ENCODE measurements at regions not wholly inside any gene's neighbourhood (a gene's known extent, or its start where the extent isn't known, plus 50 kb on each side); places are given as distances from the start of the nearest gene placed in this dataset.
A peak's percentile ranks its signal among the peaks of the same experiment; 100 is the strongest.

DNA sequence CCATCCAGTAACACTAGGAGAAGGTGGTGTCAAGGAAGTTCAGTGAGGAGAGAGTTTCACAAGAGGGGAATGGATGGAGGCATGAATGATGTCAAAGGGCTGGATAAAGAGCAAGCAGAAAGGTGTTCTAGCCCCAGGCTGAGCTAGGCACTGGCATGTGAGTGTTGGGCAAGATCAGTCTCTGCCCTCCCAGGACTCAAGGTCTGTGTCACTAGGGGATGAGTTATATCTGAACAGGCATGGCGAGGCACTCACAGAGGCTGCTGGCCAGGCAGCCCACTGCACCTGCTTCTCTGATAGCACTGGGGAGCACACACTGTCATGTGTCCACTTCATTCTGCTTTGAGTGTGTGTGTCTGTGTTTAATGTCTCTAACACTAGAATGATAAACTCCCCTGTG, 903.8 kb downstream of the BCL11B start:
- Histone ChIP-seq H3K27ac (peak overlapping the region in 1 of 2 donors; percentile 14), H3K27me3 (replicated peaks; ENCODE audit: insufficient read depth) (no peaks in the 10 kb centered on the region), H3K9me3 (no peaks in the 10 kb centered on the region), H3K4me1 (replicated peaks) (no peaks in the 10 kb centered on the region), H3K4me3 (no peak overlapping the region), H3K36me3 (no peaks in the 10 kb centered on the region)
- no peak for TF ChIP-seq POLR2AphosphoS5 (IDR thresholded peaks at IDR 0.05)
- TF ChIP-seq, protein P1, sequence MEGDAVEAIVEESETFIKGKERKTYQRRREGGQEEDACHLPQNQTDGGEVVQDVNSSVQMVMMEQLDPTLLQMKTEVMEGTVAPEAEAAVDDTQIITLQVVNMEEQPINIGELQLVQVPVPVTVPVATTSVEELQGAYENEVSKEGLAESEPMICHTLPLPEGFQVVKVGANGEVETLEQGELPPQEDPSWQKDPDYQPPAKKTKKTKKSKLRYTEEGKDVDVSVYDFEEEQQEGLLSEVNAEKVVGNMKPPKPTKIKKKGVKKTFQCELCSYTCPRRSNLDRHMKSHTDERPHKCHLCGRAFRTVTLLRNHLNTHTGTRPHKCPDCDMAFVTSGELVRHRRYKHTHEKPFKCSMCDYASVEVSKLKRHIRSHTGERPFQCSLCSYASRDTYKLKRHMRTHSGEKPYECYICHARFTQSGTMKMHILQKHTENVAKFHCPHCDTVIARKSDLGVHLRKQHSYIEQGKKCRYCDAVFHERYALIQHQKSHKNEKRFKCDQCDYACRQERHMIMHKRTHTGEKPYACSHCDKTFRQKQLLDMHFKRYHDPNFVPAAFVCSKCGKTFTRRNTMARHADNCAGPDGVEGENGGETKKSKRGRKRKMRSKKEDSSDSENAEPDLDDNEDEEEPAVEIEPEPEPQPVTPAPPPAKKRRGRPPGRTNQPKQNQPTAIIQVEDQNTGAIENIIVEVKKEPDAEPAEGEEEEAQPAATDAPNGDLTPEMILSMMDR (IDR thresholded peaks at IDR 0.05), result no peak
- no peak for TF ChIP-seq POLR2A (IDR thresholded peaks at IDR 0.05)
- intact Hi-C loops (cut with DNase I), result no loop called here
- no peak for DNase-seq (ENCODE audit: low spot score)
- 90% methylated on average over 1 of the region's 1 CpG for WGBS

DNA sequence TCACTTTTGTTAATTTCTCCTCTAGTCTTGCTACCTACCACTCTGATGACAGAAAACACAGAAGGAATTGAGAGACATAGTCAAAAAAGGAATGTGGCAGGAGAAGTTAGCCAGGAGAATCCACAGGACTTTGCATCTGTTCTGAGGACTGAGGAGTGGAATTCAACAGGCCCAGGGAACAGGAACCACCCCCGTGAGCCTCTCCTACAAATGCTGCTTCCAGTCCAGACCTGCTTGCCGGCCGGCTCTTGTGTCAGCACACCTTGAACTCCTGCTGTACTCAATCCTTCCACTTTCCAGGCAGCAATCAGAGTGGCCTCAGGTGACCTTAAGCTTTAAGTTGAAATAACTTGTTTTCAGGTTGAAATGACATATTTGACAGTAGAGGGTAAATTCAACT, 903.1 kb downstream of the BCL11B start:
- 39% methylated on average over 3 of the region's 3 CpGs for WGBS
- TF ChIP-seq POLR2A (IDR thresholded peaks at IDR 0.05) (no peak), POLR2AphosphoS5 (IDR thresholded peaks at IDR 0.05) (peak; percentile 22)
- TF ChIP-seq, protein P1 (IDR thresholded peaks at IDR 0.05), result no peak
- H3K9me3 ChIP-seq, result no peaks in the 10 kb centered on the region
- H3K4me3 ChIP-seq, result no peak overlapping the region
- no peaks in the 10 kb centered on the region for H3K27me3 ChIP-seq (replicated peaks; ENCODE audit: insufficient read depth)
- DNase-seq (ENCODE audit: low spot score), result peak; percentile 51
- intact Hi-C loops (cut with DNase I), result no loop called here
- H3K27ac ChIP-seq, result no peak overlapping the region
- no peaks in the 10 kb centered on the region for H3K36me3 ChIP-seq
- H3K4me1 ChIP-seq (replicated peaks), result no peaks in the 10 kb centered on the region

DNA sequence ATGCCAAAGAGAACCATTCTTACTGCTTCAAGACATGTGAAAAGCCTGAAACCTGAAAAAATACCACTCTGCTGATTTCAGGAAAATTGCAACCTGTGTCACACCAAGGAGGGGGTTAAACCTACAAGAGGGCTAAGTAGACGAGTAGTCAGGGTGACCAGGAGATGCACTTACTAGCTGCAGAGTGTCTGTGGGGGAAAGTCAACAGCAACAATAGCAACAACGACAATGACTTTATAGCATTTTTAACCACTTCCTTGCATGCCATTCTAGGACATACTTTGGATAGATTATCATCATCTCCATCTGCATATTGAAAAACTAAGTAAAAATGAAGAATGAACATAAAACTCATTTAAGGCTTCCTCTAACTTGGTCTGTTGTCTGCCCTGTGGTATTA, 902.7 kb downstream of the BCL11B start:
- intact Hi-C loops (cut with DNase I), result no loop called here
- H3K4me1 ChIP-seq (replicated peaks), result no peaks in the 10 kb centered on the region
- no peak for TF ChIP-seq POLR2AphosphoS5 (IDR thresholded peaks at IDR 0.05)
- no peak for TF ChIP-seq POLR2A (IDR thresholded peaks at IDR 0.05)
- TF ChIP-seq, protein P1 (IDR thresholded peaks at IDR 0.05), result no peak
- DNase-seq (ENCODE audit: low spot score), result no peak
- 28% methylated on average over 2 of the region's 2 CpGs for WGBS
- no peaks in the 10 kb centered on the region for H3K36me3 ChIP-seq
- H3K27me3 ChIP-seq (replicated peaks; ENCODE audit: insufficient read depth), result no peaks in the 10 kb centered on the region
- no peak overlapping the region for H3K4me3 ChIP-seq
- H3K9me3 ChIP-seq, result no peaks in the 10 kb centered on the region
- H3K27ac ChIP-seq, result no peak overlapping the region

DNA sequence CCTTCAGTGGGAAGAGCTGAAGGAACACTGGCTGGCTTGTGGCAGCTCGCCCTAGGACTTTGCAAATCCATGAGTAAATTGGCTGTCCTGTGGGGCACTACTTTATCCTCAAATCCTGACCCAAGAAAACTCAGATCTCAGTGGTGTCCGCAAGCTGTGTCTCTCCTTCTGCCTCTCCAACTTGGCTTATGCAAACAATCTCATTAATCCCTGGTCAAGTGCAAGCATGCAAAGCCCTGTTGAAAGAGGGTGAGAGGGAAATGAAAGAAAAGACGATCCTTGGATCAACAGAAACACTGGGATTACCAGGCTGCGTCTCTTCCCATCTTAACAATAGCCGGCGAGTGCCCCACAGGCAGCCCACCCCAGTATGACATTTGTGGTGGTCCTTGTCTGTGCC, 901.6 kb downstream of the BCL11B start:
- peak; percentile 43 for TF ChIP-seq POLR2AphosphoS5 (IDR thresholded peaks at IDR 0.05)
- TF ChIP-seq POLR2A (IDR thresholded peaks at IDR 0.05), result no peak

DNA sequence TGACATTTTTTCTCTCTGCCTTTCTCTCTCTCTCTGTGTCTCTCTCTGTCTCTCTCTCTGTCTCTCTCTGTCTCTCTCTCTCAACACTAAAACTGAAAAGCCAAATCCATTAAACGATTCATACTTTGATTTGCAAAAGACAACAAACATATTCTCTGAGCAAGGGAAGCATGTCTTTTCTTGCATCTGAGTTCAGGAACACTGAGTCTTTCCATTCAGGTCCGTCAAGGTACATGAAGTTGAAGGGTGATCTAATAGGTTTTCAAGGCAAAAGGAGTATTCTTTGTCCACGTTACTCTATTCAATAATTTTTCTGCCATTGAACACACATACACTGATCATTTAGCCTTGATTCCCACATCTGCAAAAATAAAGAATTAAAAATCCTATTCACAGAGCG, 900.9 kb downstream of the BCL11B start:
- Histone ChIP-seq H3K4me3 (no peak overlapping the region), H3K4me1 (replicated peaks) (no peaks in the 10 kb centered on the region), H3K27ac (no peak overlapping the region), H3K27me3 (replicated peaks; ENCODE audit: insufficient read depth) (no peaks in the 10 kb centered on the region), H3K9me3 (no peaks in the 10 kb centered on the region), H3K36me3 (no peaks in the 10 kb centered on the region)
- 57% methylated on average over 4 of the region's 4 CpGs for WGBS
- intact Hi-C loops (cut with DNase I), result no loop called here
- no peak for DNase-seq (ENCODE audit: low spot score)
- no peak for TF ChIP-seq POLR2A (IDR thresholded peaks at IDR 0.05)
- TF ChIP-seq, protein P1 (IDR thresholded peaks at IDR 0.05), result no peak
- no peak for TF ChIP-seq POLR2AphosphoS5 (IDR thresholded peaks at IDR 0.05)

More for the DNA sequence above, 901.6 kb downstream of the BCL11B start:
- Histone ChIP-seq H3K4me1 (replicated peaks) (no peaks in the 10 kb centered on the region), H3K27ac (no peak overlapping the region), H3K9me3 (no peaks in the 10 kb centered on the region), H3K4me3 (no peak overlapping the region), H3K27me3 (replicated peaks; ENCODE audit: insufficient read depth) (no peaks in the 10 kb centered on the region), H3K36me3 (no peaks in the 10 kb centered on the region)
- intact Hi-C loops (cut with DNase I), result no loop called here
- WGBS, result 42% methylated on average over 6 of the region's 6 CpGs
- DNase-seq (ENCODE audit: low spot score), result peak; percentile 10

Data from prostate gland (tissue), 2 donors.